ENCODE measurements at regions not wholly inside any gene's neighbourhood (a gene's known extent, or its start where the extent isn't known, plus 50 kb on each side); places are given as distances from the start of the nearest gene placed in this dataset.
"Not testable (repeated sequence)": the region's sequence is repeated elsewhere in the genome, so short reads cannot be mapped to it uniquely, and the experiment has no call there.

DNA sequence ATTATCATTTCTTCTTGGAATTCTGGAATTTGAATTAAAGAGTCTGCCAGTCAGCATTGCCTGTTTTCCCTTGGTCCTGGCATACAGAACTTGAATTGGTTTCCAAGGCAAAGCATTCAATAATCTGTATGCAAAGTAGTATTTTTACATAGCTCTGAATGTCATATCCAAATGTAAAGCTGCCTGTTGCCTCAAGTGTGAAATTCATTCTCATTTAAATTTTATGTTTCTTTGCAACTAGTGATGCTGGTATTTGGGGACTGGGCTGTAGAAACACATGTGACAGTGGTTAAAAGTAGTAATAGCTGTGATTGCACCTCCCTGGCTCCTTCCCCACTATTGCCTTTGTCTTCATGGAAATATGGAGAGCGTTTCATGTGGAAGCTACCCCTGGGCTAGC lies 743.9 kb upstream of the GOLIM4 start:
- DNase-seq, result no peak

DNA sequence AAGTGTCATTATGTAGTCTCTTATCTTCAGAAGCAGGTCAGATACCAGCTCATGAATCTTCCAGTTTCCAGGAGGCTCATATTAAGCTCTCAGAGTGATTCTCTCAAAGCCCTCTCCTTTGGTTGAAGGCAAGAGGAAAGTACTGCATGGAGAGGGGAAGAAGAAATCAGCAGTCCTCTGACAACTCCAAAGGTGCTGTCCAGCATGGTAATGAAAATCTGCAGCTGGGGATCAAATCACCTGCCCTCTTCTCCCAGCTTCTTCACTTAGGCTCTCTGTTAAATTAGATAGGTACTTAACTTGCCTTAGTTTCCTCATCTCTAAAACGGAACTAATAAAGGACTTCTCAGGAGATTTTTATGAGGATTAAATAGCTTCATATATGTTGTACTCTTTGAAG lies 738.8 kb upstream of the GOLIM4 start:
- DNase-seq, result no peak

- no peak for DNase-seq
Observed at GRCh38 chr3:168828943-168829342, 733.2 kb upstream of the GOLIM4 start.

- no peak for DNase-seq
Observed at GRCh38 chr3:168828536-168828935, 732.8 kb upstream of the GOLIM4 start.

- no peak for DNase-seq
Observed at GRCh38 chr3:168828014-168828413, 732.3 kb upstream of the GOLIM4 start.

- no peak for DNase-seq
Observed at GRCh38 chr3:168824107-168824506, 728.4 kb upstream of the GOLIM4 start.

GRCh38 chr3:168823466-168823865 lies 727.7 kb upstream of the GOLIM4 start:
- DNase-seq, result no peak

- no peak for DNase-seq
Observed at GRCh38 chr3:168820810-168821415, 725.2 kb upstream of the GOLIM4 start.

GRCh38 chr3:168817177-168817576 lies 721.5 kb upstream of the GOLIM4 start:
- no peak for DNase-seq

GRCh38 chr3:168815946-168816345 lies 720.2 kb upstream of the GOLIM4 start:
- DNase-seq, result no peak

DNA sequence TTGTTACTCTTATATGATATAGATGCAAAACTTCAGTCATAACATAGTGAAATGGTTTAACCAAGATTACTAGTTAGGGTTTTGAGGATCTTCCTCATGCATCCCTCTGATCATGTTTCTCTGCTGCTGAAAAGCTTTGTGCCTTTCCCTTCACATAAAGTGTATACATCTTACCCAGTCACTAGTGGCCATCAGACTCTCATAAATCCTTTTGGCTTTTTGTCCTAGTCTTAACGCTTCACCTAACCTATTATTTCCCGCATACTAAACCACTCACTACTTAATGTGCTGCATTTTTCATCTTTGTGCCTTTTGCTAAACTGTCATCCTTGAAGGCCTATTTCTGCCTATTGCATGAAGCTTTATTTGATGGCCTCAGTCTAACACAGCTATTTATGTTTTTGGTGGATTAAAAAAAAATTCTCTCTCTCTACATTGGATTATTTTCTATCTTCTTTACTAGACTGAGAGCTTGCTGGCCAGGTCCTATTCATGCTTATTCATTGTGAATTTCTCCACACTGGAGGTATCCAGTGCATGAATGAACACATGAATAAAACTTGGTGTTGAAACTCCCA lies 717.6 kb upstream of the GOLIM4 start:
- DNase-seq, result peak; percentile 46

DNA sequence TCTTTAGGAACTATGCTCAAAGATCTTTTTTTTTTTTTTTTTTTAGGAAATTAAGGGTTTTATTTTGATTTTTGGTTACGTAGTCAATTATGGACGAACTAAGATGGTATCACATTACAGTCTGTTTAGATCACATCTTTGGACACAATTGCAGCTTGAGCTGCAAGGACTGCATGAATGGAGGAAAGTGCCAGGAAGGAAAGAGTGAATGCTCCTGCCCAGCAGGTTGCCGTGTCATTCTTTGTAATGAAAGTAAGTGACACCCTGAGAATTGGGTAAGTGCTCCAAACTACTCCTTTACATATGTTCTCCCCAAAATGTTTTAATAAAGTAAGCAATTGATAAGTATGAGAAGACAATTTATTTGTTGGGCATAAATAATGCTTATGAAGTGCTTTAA lies 716.5 kb upstream of the GOLIM4 start:
- DNase-seq, result no peak

DNA sequence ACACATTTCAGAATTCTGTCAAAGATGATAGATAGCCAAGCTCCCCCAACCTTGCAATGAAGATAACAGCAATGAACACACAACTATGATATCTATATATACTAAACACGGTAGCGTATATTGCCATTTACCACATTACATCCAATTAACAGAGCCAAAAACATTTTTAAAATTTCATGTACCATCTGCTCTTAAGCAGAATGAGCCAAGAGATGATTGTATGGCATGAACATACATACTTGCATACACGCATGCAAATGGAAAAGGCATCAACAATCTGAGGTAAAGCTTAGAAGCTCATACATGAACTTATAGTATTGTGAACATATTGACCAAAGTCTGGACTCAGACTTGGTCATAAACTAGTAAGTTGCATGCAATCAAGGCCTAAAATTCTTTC lies 712.9 kb upstream of the GOLIM4 start:
- DNase-seq, result no peak

DNA sequence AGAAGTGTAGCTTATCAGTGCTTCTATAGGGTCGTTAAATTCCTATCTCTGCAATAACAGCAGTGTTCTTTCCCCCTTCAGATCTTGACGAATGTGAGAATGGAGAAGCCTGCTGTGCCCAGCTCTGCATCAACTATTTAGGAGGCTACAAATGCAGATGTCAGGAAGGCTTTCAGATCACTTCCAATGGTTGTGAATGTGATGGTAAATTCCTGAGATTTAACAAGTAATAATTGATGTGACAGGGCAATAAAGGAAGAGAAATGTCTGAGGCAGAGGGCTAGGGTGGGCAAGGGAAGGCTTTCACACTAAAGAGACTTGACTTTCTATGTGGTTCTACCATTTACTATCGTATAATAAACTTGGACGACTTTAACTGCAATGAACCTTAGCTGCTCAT lies 711.7 kb upstream of the GOLIM4 start:
- no peak for DNase-seq

DNA sequence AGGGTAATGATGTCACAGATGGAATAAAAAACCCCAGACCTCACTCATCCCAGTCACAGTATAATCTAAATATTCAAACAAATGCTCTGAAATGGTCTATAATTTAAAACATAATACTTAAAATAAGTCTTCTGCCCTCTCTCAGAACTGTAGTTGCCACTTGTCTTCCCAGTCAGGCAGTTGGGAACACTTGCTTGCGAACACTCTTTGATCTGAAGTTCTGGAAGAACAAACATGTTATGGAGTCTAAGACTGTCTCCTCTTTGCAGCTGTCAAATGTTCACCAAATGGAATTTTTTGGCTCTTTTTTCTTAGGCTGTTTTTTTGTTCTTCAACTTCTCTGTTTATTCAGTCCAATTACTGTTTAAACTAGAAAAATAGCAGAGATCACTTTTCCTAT lies 711.1 kb upstream of the GOLIM4 start:
- no peak for DNase-seq

DNA sequence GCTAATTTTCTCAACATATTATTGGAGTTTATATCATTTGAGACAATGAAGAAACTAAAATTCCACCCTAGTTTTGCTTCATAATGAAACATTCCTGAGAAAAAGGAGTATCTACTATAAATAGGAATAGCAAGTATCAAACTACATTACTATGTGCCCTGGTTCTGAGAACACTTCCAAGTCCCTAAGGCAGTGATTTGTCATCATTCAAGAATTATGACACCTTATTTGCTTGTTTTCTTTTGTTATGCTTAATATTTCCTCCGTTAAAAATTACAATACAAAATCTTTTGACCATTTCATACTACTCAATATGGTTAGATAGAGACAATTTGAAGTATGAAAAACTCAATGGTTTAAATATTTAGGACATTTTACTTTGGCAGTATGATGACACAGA lies 707.8 kb upstream of the GOLIM4 start:
- DNase-seq, result no peak

- no peak for DNase-seq
Observed at GRCh38 chr3:168802766-168803165, 707.0 kb upstream of the GOLIM4 start.

- no peak for DNase-seq
Observed at GRCh38 chr3:168801794-168802193, 706.1 kb upstream of the GOLIM4 start.

- no peak for DNase-seq
Observed at GRCh38 chr3:168796339-168796738, 700.6 kb upstream of the GOLIM4 start.

DNA sequence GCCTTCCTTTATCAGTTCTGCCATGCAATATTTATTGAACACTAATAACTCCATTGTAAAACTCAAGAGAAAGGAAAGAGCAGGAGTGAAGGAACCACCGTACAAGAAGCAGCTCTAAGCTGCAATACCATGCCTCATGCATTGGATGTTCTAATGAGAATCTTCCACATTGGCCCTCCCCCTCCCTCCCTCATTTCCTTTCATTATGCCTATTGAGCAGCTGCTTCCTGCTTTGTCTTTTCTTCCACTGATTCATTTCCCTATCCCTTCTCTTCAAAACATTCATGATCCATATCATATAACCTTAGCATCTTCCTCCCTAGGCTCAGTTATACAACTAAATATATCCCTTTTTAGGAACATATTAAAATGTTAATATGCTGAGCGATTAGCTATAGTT lies 698.7 kb upstream of the GOLIM4 start:
- no peak for DNase-seq

GRCh38 chr3:168782193-168782592 lies 686.5 kb upstream of the GOLIM4 start:
- DNase-seq, result no peak

DNA sequence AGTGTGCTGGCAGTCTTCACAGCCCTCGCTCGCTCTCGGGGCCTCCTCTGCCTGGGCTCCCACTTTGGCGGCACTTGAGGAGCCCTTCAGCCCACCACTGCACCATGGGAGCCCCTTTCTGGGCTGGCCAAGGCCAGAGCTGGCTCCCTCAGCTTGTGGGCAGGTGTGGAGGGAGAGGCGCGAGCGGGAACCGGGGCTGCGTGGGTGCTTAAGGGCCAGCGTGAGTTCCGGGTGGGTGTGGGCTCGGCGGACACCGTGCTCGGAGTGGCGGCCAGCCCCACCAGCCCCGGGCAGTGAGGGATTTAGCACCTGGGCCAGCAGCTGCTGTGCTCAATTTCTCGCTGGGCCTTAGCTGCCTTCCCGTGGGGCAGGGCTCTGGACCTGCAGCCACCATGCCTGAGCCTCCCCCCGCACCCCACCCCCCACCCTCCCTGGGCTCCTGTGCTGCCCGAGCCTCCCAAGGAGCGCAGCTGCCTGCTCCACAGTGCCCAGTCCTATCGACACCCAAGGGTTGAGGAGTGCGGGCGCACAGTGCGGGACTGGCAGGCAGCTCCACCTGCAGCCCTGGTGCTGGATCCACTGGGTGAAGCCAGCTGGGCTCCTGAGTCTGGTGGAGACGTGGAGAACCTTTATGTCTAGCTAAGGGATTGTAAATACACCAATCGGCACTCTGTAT lies 684.4 kb upstream of the GOLIM4 start:
- DNase-seq, result not testable (repeated sequence)

- DNase-seq, result no peak
Observed at GRCh38 chr3:168753724-168754123, 658.0 kb upstream of the GOLIM4 start.

DNA sequence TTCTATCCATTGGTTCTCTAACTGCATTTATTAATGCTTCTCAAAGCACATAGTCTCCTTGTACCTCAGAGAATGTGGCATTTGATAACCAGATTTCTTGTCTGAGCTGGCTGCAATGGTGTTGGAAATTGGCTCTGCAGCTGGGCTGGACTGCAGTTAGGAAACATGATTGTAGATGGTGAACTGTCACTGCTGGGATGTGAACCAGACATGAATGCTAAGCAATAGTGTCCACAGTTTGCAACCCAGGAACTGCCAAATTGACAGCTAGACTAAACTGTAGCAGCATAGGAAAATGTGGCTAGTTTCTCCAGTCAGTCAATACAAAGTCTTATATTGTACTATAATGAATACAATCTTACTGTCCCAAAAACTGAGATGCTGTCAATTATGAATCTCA lies 656.6 kb upstream of the GOLIM4 start:
- DNase-seq, result no peak

- DNase-seq, result no peak
Observed at GRCh38 chr3:168747697-168748096, 652.0 kb upstream of the GOLIM4 start.

All from NCI-H1417 treated with DMSO at 0.1 percent for 48 hours (cell line).